ENCODE measurements at regions not wholly inside any gene's neighbourhood (a gene's known extent, or its start where the extent isn't known, plus 50 kb on each side); places are given as distances from the start of the nearest gene placed in this dataset.

DNA sequence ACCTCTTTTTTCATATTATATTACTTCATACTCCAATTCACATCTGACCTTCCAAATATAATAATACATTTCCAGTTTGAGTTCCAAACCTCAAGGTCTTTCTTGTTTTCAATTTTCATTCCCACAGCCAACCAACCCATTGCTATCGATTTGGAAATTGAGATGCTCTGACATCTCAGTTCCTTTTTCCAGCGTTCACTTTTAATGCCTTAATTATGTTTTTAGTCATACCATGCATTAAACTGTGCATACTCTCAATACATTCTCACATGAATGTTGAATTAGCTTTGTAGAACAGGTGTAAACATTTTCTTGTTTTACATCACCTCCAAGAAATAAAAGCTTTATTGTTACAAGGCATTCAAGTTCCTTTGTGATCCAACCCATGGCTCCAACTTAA is 294.2 kb upstream of the ANO3 start:
- DNase-seq (ENCODE audit: low read depth): no peak

- DNase-seq (ENCODE audit: low read depth): no peak
These were observed 291.6 kb upstream of the ANO3 start for GRCh38 chr11:26040339-26040738.

DNA sequence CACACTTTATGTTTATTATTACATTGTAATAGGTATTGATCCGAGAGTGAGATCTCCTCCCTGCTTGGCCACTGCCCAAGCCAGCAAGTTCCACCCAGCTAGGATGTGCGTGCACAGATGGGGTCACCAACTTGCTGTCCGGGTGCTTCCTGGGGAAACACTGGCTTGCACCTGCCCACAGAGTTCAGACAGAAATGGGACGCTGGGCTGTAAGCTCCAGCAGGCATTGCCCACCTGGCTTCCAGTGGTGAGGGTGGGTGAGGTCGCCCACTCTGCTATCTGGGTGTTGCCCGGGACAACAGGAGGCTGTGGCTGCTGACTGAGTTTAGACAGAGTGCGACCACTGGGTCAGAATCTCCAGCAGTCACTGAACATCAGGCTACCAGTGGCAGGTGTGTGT is 289.8 kb upstream of the ANO3 start:
- no peak for DNase-seq (ENCODE audit: low read depth)

DNA sequence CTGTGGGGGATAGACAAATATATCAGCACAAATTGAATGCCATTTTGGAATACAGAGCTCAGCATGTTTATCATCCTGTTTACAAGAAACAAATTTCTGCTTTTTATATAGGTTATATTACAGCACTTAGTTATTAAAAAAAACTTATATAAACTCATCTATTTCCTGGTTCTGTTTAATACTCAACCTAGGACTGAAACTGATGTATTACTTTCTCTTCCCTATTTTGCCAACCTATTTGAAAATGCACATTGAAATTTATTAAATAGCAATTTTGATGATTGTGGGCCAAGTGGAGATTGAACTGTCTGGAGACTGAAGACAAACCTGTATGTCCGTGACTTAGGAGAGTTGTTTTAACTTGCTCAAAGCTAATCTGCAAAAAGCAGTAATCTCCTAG is 288.3 kb upstream of the ANO3 start:
- no peak for DNase-seq (ENCODE audit: low read depth)

DNA sequence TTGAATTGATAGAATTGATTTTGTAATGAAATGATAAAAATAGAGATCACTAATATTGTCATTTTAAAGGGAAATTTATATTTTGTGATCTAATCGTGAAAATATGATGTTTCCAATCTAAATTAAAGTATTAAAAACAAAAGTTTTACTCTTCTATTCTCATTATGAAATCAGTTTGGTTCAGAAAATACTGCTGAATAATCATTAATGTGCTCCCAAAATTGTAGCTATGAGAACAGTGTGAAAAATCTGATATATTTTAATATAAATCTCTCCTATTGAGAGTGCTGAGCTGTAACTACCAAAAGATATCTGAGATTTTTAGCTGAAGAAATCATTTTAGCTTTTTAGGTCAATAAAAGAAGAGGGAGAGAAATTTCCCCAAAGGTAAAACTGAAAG is 287.5 kb upstream of the ANO3 start:
- DNase-seq (ENCODE audit: low read depth): no peak

DNA sequence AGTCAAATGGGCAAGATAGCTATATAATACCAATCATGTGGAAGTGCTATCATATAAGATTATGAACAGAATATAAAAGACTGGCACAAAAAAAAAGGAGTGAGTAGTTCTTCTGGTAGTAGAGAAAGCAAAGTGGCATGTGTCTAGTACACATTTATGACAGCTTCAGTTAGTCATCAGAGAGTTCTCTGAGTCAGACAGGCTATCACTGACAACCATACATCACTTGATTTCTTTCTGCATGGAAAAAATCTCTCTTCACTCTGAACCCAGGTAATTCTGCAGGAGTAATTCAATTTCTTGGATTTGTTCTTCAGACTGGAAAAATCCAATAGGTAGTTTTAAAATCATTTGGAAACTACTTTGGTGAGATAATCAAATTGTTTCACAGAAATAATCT is 286.8 kb upstream of the ANO3 start:
- DNase-seq (ENCODE audit: low read depth): no peak

DNA sequence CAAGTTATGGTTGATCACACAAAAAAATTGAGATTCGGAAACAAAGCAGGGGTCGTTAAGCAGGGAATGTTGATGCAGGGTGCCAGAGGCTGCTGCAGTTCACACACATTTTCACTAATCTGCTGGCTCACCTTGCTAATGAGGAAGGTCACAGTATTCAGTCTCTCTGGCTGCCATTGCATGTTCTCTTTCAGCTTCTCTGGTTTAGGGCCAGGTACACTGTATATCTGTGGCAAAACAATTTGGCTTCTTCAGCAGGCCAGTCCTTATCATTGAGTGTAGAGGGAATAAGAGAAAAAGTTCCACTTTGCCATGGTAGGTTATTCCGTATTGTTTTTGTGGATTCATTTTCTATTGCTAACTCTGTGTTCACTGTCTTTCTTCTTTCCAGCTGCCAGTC is 283.7 kb upstream of the ANO3 start:
- no peak for DNase-seq (ENCODE audit: low read depth)

DNA sequence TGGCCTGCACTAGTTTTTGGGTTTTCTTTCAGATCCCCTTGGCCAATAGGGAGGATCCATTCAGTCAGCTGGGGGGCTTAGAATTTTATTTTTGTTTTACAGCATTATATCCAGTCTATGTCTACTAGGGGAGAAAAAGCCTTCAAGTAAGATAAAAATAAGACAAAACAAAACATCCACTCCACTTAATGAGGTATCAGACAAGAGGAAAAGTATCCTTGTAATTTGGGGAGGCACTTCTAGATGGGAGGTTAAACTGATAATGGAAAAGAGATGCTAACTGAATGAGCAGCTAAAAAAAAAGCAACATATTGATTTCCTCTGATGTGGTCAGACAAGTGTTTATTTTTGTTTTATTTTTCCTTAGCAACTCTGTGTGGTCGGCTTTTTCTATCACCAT is 278.0 kb upstream of the ANO3 start:
- DNase-seq (ENCODE audit: low read depth): no peak

- DNase-seq (ENCODE audit: low read depth): no peak
These were observed 269.3 kb upstream of the ANO3 start for GRCh38 chr11:26062660-26063059.

DNA sequence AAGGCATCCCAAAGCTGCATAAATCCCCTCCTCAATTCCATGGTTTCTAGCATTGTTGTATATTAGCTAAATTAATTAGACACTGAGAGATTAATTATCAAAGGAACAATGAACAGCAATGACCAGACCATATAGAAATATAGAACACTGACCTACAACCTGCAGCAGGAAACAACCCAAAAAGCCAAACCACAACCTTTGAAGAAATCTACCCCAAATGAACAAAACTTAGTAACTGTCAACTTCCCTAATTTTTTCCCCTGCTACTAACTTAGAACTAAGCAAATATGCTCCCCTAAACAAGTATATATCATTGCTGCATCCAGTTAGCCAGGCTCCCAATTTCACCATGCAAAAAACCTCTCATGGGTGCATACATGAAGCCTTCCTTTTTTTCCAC is 268.0 kb upstream of the ANO3 start:
- no peak for DNase-seq (ENCODE audit: low read depth)

DNA sequence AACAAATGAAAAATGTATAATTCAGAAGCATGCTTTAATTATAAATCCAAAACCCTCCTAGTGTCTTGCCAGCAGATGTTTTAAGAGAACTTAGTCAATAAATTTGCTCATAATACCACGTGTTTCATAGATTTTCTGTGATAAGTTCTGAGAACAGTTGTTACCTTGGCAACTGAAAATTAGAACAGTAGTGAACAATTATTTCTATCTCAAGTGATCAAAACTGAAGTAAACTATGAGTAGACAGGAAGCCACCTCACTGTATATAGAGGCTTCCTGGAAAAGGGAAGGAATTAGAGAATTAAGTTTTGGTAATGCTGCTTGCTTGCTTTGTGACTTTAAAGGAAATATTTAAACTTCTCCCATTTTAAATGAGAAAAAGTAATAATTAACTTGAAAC is 266.0 kb upstream of the ANO3 start:
- no peak for DNase-seq (ENCODE audit: low read depth)

DNA sequence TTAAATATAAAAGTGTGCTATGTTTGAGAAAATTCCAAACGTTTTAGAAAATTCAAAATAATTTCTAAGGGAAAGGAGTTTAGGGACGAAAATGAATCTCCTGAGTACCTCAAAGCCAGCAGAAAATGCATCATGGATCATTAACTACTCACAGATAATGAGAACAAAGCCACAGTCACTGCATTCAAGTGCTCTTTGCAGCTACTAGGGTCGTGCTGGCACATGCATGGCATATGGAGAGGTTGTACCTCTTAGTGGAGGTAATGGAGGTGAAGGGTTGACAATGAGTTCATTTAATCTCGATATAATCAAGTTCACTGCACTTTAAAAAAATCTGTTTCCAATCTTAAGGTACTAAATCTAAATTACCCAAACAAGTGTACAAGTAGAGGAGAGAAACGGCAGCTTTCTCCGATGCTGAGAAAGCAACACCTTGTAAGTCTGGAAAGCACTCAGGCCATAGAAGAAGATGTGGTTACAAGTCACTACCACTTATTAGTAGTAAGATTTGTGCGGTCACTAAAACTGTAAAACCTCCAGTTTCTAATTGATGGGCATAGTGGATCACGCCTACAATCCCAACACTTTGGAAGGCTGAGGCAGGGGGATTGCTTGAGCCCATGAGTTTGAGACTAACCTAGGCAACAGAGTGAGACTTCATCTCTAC is 261.1 kb upstream of the ANO3 start:
- DNase-seq (ENCODE audit: low read depth): no peak

- DNase-seq (ENCODE audit: low read depth): no peak
These were observed 259.2 kb upstream of the ANO3 start for GRCh38 chr11:26072614-26073153.

GRCh38 chr11:26073646-26074045 is 258.3 kb upstream of the ANO3 start:
- DNase-seq (ENCODE audit: low read depth): no peak

DNA sequence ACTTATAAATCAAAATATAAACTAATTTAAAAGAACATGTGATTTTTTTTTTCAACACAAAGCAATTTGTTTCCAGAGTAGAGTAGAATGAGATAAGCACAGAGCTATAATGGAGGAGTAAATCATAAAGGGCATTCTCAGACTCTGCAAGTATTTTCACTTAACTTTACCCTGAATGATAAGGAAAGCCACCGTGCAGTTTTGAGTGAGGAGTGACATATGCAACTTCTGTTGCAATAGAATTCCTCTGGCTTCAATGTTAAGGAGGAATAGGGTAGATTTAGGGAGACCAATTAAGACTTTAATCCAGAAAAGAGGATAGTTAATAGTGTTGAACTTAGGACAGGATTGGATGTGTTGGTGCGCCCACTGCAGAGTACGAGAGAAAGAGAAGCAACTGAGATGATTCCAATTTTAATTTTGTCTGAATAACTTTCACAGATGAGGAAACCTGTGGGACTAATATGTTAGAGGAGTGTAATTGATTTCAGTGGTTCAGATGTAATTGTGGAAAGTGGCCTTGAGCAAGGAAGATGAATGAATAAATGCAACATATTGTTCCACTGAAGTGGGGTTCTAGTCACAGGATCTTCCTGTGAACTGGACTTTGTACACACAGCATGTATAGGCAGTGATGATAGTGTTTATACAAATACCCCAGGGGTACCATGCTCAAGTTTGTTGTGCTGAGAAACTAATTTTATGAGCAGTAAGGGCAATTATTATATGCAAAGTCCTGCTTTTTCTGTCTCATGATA is 255.5 kb upstream of the ANO3 start:
- no peak for DNase-seq (ENCODE audit: low read depth)

DNA sequence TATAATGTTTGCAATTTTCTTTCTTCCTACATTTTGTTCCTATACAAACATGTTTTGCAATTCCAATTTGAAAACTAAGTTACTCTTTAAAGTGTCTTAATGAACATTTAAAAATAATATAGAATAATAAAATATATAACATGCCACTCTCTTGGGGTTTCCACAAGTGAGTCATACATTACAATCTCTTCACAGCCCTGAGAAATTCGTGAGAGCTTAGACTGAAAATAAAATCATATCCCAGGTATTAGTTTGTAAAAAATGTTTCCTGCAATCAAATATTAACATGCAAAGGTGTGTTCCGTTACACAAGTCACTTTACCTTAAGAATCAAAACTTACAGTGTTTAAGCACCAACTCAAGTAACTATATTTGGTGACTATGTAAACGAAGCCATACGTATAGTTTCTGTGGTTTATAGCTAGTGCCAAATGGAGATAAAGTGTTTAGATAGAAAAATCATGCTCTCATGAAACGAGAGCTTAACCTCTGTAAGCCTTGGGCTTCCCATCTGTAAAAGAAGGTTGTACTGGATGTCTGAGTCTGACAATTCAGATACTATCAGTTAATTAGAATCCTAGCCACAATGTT is 253.6 kb upstream of the ANO3 start:
- no peak for DNase-seq (ENCODE audit: low read depth)

GRCh38 chr11:26084313-26084712 is 247.6 kb upstream of the ANO3 start:
- no peak for DNase-seq (ENCODE audit: low read depth)

DNA sequence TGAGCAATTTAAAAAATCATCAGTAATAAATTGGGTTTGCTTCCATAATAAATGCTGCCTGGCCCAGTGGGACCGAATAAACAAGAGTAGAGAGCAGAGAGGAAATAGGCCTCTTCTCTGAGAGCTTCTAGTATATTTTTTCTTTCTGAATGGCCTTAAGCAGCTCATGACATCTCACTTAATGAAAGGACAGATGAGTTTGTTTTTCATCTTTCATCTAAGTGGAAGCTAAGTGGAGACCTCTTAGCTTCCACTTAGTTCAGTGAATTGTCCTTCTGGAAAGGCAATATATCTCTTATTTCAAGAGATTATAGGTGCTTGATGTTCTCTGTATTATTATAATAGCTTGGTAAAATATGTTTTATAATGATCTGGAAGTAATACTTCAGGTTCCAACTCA is 245.9 kb upstream of the ANO3 start:
- no peak for DNase-seq (ENCODE audit: low read depth)

GRCh38 chr11:26087120-26087935 is 244.6 kb upstream of the ANO3 start:
- DNase-seq (ENCODE audit: low read depth): no peak

GRCh38 chr11:26088391-26088790 is 243.5 kb upstream of the ANO3 start:
- DNase-seq (ENCODE audit: low read depth): no peak

GRCh38 chr11:26090651-26091050 is 241.3 kb upstream of the ANO3 start:
- DNase-seq (ENCODE audit: low read depth): no peak

DNA sequence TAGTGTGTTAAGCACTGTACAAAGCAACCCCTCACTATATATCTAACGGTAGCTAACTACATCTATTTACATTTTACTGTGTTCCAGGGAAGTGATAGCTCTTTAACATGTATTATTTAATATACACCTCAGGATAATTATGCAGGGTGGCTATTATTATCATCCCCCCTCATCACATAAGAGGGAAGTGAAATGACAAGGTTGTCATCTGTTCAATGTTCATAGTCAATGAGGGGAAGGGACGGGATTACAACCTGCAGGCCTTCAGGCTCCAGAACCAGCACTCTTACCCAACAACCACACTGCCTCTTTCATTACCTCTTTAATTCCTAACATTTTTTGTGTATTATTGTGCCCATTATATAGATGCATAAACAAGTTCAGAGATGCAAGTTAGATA is 238.7 kb upstream of the ANO3 start:
- no peak for DNase-seq (ENCODE audit: low read depth)

DNA sequence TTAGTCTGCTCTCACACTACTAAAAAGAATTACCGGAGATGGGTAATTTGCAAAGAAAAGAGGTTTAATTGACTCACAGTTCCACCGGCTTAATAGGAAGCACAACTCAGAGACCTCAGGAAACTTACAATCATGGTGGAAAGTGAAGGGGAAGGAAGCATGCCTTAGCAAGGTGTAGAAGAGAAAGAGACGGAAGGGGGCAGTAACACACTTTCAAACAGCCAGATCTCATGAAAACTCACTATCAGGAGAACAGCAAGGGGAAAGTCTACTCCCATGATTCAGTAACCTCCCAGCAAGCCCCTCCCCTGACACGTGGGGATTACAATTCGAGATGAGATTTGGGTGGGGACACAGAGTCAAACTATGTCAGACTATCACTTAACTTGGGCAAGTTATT is 236.6 kb upstream of the ANO3 start:
- DNase-seq (ENCODE audit: low read depth): no peak

All from fibroblast of the conjunctiva (primary cell).